HCEC 1CT (cell line): ENCODE measurements at regions not wholly inside any gene's neighbourhood (a gene's known extent, or its start where the extent isn't known, plus 50 kb on each side); places are given as distances from the start of the nearest gene placed in this dataset.
"Not testable (repeated sequence)": the region's sequence is repeated elsewhere in the genome, so short reads cannot be mapped to it uniquely, and the experiment has no call there.

Source experiments
- DNase-seq: peaks from one replicate; pipeline ENCODE4 v3.0.0-alpha.2; 2017

DNA sequence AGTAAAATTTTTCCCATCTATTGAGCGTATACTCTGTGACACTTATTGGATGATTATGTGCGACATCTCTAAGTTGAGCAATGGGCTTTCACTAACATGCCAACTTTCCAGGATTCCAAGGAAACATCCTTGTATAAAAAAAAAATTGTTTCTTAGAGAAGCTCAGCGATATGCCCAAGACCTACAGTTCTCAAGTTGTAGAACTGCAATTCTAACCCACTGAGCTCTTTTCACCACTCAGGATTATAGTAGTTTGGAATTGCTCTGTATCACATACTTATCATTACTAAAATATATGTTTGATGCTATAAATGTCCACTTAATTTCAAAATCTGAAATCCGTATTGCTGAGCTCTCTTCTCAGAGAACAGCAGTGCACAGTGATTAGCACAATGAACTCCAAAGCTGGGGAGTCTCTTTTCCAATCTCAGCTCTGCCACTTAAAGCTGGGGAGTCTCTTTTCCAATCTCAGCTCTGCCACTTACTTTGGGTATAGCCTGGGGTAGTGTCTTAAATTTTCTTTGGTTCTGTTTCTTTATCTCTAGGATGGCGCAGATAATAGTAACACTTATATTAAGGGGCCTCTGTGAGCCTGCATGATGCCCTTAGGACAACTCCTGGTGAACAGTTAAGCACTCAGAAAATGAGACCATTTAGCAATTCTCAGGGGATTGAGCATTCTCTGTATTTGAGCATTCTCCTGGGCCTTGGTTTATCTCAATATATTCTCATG lies 1722.2 kb upstream of the AGA start:
- no peak for DNase-seq

DNA sequence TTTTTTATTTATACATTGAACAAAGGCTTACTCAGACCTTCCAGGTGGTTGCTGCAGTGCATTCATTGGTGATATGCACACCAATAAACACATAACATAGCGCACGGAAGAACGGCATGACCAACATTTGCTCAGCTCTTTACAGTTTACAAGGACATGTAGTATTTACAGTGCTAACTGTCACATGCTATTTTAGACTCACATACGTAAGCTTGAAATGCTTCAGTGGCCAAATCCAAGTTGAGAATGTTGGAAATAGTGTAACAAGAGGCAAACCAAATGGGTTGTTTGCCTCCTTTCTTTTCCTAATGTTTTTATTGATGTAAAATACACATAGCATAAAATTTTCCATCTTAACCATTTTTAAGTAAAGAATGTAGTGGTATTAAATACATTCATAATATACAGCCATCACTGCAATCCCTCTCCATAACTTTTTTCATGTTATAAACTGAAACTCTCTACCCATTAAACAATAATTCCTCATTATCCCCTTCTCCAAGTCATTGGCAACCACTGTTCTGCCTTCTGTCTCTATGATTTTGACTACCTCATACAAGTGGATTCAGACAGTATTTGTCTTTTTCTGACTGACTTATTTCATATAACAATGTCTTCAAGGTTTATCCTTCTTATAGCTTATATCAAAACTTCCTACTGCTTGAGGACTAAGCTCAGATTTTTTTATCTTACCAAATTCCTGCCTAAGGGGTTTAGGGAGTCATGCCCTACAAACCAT lies 1722.9 kb upstream of the AGA start:
- DNase-seq = no peak

DNA sequence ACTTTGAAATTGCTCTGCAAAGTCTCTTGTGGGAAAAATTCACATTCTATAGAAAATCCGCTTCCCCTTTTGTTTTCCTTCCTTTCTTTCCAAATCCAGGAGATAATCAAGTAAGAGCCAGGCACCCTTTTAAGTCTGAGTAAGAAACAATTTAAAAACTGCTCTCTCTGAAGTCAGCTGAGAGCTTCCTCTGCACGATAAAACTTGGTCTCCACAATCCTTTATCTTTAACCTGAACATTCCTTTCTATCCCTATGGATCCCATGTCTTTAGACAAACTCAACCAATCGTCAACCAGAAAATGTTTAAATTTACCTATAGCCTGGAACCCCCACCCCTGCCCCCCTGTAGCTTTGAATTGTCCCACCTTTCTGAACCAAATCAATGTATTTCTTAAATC lies 1723.6 kb upstream of the AGA start:
- no peak for DNase-seq

DNA sequence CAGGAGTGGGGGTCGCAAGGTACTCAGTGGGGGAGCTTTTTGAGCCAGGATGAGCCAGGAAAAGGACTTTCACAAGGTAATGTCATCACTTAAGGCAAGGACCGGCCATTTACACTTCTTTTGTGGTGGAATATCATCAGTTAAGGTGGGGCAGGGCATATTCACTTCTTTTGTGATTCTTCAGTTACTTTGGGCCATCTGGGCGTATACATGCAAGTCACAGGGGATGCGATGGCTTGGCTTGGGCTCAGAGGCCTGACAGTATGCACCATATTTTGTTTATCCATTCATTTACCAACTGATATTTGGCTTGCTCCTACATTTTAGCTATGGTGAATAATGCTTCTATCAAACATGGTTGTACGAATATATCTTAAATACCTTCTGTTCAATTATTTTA lies 1728.1 kb upstream of the AGA start:
- not testable (repeated sequence) for DNase-seq

DNA sequence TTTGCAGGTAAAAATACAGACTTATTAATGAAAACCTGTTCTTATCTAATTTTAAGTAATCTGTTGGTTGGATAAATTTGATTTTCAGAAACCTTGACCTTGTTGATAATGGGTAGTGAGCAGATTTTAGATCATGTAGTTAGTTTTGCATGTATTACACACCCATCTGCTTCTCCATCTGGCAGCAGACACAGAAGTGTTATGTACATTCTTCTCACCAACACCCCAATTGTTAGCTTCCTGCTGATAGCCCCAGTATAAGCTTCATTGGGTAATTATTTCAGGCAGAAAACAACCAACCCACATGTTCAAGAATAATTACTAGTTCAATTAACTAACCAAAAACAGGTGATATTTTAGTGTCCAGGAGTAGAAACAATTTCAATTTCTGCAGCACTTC lies 1740.5 kb upstream of the AGA start:
- no peak for DNase-seq

DNA sequence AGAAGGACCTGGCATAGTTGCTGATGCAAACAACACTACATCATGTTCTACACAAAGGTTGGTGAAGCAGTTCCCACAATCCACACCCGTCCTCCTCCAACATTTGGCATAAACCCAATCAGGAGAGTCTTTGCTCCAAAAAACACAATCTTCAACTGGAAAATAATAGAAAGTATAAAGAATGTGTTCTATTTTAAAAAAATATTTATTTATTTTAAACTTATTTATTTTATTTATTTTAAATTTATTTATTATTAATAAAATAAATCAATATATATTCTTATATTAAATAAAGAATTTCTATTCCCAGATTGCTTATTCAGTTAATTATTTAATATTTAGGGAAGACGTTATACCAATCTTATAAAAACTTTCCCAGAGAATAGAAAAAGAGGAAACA lies 1753.7 kb upstream of the AGA start:
- no peak for DNase-seq

DNA sequence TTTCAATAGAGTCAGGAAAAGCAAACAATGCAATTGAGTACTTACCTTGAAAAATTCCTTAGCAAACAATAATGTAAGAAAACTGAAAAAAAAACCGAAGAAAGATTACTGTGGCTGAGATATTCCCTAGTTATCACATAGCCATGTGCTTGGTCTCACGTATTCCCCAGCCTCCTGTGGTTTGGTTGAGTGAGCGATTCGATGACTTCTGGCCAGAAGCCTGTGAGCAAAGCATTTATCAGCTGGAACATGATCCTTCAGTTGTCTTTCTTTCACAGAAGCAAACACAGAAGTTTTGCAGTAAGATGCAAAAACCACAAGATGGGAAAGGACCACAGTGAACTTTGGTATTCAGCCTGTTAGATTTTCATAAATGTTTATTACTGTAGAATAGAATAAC lies 1754.3 kb upstream of the AGA start:
- DNase-seq = peak; percentile 3

DNA sequence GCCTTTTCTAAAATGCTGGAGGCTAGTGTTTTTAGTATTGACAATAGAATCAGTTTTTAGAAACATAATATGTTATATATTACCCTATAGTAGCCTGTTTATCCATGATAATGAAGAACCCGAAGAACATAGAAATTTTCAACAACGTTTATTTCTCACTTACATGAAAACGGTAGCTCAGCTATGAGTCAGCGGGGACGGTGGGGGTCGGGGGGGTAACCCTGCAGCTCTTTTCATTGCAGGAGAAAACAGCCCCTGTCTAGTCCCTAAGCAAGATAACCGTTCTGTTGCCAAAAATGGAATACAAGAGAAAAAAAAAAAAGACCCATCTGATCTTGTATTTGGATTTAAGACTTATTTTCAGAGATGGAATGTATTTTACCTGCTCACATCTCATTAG lies 1758.4 kb upstream of the AGA start:
- no peak for DNase-seq

DNA sequence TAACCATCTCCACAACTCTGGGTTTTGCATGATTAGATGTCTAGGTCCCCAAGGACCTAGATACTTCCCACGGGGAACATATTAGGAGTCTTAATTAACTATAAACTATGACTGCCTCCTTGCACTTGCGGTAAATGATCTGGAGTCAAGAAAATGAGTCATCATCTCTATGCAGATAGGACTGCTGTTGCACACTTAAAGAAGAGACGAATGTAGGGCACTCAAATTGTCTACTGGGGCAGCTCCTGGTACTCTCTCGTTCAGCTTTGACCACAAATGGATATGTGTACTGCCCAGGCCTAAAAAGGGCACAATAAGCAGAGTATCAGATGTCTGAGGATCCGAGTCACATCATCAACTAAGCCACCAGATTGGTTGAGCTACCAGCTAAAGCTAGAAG lies 1783.4 kb upstream of the AGA start:
- peak; percentile 13 for DNase-seq

DNA sequence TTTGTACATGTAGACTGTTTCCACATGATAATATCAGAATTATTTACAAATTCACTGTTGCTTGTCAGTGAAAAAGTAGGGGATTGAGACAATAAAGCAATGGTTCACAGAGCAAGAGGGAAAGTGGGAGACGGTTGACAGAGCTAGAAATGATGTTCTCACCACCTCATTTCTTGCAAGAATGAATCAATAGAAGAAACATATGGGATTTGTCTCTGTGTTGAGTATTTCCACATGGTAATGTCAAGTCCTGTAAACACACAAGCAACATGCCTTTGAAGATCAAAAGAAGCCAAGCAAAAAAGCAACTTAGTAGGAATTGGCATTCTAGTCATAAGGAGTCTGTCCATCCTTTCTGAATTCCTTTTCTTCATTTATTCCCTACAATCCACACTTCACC lies 1806.6 kb upstream of the AGA start:
- no peak for DNase-seq

DNA sequence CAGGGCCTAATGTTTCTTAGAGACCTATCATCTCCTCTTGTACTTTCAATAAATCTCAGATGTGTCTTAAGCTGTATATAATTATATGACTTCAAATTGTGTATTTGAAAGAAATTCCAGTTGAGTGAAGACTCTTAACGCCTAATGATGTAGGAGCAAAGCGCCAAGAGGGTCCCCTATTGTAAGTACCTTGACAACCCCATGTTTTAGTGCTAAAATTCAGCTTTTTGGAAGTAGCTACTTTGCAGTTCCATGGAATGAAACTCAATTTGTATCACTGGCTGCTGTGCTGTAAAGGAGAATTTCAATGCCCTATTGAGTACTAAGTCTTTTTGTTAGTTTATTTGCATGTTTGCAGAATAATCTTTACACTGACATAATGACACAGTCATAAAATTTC lies 1826.6 kb upstream of the AGA start:
- DNase-seq = no peak

DNA sequence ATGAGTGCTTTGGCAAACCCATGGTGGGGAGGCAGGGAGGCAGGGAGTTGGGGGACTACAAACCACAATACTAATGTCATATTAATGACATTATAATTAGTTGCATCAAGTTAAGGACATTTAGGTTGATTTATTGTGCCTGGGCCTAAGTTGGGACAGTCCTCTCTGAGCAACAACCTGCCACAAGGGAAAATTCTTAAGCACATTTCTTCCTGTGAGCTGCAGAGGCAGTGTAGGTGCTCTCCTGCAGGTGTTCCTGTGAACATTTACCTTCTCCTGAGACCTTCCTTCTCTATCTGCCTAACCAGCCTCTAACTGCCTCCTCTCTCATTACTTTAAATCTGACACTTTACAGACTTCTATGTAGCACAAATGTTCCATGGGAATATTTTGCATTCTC lies 1830.0 kb upstream of the AGA start:
- no peak for DNase-seq

DNA sequence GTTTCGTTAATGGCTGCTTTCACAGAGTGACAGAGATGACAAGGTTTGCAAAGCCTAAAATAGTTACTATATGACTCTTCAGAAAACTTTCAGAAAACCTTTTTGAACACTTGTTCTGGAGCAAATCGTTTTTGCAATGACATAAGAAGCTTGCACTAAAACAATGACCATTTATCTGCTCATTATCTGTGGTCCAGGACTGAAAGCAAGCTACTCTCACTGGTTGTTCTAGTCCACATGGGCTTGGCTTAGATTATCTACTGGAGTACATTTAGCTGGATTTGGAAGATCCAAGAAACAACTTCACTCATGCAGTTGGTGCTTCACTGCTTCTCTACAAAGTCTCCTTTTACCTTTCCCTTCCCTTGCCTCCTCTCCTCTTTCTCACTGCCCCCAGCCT lies 1836.4 kb upstream of the AGA start:
- DNase-seq = no peak

DNA sequence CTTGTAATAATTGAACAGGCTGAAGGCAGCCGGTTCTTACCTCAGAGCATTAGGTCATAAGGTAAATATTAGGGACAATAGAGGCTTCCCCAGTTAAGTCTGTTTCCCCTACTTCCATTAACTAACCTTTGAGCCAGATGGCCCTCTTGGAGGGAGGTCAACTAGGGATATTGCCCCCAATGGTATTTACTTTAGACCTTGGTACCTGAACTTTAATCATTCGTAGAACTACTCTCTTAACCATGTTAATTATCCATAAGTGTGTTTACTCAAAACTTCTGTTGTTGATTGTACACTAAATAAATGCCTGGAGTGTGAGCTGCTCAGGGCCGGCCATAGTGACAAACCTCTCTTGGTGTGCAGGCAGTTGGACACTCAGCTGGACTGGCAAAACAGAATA lies 1843.5 kb upstream of the AGA start:
- no peak for DNase-seq

DNA sequence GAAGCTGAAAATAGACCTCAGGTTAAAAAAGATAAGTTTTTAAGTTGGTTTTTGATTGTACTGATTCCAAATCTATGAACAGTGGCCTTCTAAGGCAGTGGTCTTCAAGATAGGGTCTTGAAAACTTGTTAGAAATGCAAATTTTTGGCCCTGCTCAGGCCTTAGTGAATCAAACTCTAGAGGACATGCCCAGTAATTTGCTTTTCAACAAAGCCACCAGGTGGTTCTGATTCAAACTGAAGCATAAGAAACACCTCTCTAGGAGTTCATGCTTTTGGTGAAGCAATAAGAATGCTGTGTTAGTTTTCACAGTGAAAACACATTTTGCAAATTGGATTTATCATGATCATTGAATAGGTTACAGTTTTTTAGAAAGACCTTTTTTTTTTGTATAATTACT lies 1849.4 kb upstream of the AGA start:
- no peak for DNase-seq

DNA sequence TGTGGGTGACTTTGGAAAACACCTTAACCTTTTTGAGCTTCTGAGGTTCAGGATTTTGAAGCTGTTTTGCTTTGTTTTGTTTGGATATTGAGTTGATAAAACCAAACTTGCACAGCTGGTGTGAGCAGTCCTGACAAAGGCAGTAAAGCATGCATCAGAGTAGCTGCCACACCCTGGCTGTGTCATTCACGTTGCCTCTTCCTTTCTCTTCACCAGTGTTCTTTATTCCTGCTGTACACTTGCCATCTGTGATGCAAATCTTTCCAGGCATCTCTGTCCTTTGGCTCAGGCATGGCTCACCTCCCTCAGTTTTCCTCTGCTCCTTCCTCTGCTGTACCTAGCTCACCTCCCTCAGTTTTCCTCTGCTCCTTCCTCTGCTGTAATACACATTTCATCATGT lies 1850.2 kb upstream of the AGA start:
- DNase-seq = no peak

DNA sequence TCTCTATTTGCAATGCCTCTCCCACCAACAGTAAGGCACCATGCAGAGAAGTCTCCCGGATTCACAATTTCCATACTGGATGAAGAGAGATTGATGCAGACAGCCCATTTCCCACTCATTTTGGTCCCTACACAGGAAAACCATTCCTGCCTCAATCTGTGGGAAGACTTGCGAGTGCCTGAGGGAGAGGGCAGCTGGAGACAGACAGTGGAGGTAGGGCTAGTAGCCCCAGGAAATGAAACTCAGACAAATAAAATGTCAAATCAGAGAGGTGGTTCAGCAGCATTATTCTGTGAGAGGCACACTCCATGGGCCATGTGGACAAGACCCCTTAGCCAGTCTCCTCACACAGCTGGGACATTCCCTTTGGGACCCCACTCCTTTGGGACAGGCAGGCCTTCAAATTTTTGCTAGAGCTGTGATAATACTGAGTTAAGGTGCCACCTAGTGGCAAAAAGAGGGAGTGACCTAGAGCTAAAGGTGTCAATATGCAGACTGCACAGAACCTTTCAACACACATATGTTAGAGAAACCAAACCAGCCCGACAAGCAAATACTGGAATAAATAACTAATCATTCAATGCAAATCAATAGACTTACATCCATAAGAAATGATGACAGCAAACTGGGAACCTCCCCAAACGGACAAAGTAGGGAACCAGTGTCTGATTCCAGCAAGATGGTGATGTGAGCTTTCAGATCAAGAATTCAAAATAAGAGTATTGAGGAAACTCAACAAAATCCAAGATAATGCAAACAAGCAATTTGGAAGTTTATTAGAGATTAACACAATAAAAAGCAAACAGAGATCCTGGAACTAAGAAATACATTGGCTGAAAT lies 1865.3 kb upstream of the AGA start:
- DNase-seq = no peak

DNA sequence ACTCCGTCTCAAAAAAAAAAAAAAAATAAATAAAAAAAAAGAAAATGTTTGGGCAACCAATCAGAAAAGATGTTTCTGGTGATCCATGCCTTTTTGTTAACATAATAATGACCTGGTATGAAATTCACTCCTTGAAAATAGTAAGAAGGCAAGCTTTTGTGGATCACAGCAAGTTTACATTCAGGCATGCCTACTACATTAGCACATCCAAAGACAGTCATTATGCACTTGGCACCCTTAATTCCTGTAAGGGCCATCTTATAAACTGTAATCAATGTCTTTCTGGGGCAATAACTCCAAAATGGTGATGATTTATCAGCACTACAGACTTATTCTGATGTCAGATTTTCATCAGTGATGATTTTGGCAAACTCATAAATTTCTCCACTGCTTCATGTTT lies 1871.6 kb upstream of the AGA start:
- no peak for DNase-seq

DNA sequence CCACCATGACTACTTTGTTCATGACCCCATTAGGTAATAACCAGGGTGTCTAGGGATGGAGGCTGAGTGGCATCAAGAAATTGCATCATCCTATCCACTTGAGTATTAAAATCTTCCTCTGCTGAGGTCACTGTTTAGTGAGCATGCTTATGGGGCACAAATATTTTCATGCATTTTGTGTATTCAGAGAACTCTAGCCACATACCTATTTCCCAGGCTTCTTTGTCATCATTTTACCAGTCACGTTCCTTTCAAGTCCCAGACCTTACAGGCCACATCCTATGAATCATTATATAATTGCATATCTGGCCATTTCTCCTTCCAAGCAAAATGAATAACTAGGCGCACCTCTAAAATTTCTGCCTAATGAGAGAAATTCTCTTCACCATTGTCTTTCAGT lies 1882.9 kb upstream of the AGA start:
- no peak for DNase-seq

DNA sequence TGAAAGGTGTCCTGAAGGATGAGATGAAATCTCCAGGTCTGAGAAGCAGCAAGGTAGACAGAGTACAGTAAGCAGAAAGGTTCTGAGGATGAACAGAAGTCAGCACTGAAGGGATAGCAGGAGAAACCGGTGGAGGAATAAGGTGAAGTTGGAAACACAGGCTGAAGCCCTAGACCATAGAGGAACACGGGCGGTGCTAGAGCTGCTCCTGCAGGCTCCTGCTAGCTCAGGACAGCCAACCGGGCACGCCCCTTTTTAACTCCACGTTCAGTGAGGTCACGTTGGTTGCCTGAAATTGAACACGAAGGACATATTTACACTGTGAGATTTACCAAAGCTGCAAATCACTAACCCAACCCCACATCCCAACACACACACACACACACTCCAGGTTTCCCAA lies 1886.4 kb upstream of the AGA start:
- DNase-seq = no peak

DNA sequence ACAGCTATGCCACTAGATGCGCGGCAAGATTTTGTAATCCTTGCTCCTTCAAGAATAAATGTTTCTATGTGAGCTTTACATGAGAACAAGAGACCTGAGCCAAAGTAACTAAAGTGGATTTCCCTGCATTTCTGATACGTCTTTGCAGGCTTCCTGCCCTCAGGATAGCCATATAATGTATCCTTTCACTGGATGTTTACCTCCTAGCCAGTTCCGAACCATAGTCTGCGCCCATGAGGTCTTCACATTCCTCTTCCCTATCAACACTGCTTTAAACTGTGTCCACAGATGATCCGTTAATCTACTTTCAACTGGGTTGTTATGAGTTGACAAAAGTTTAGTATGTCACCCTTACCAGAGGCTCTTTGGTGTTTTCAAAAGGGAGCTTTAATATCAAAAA lies 1889.1 kb upstream of the AGA start:
- no peak for DNase-seq

DNA sequence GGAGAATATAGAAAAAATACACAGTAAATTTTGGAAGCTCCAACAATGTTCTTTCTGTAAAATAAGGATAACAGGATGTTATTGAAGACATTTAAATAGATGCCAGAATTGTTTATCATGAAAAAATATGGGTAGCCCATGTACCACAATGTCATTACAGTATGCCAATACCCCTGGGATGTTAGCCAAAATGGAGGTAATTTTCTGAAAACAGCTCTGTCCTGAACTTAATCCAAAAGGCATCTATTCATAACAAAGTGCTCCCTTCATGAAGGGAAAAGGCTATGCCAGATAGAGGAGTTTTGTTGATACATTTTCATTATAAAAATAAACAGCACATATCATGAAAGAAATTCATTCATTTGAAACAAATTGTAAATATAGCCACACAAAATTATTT lies 1902.6 kb upstream of the AGA start:
- no peak for DNase-seq

DNA sequence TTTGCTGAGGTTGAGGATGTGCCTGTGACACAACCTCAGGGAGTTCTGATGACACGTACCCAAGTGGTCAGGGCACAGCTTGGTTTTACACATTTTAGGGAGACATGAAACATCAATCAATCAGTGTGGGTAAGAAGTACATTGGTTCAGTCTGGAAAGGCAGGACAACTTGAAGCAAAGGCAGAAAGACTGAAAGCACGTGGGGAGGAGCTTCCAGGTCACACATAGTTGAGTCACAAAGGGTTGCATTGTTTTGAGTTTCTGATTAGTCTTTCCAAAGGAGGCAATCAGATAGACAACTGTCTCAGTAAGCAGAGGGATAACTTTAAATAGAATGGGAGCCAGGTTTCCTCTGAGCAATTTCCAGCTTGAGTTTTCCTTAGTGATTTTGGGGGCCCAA lies 1910.0 kb upstream of the AGA start:
- no peak for DNase-seq

DNA sequence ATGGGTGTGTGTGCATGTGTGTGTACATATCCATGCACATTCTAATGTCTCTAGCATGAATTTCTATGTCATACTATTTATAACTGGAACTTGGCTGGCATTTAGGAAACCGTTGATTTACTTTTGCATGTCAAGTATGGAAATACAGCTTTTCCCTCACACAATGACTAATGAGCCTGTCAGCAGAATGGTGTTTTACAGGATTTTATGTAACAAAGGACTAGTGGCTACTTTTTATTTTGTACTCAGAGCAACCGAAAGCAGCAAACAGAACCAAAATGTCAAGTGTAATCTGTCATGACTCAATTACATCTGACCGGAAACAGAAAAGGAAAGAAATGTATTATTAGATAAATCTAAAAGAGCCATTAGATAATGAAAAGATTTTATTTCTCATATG lies 1911.5 kb upstream of the AGA start:
- no peak for DNase-seq
